ENCODE measurements at regions not wholly inside any gene's neighbourhood (a gene's known extent, or its start where the extent isn't known, plus 50 kb on each side); places are given as distances from the start of the nearest gene placed in this dataset.

DNA sequence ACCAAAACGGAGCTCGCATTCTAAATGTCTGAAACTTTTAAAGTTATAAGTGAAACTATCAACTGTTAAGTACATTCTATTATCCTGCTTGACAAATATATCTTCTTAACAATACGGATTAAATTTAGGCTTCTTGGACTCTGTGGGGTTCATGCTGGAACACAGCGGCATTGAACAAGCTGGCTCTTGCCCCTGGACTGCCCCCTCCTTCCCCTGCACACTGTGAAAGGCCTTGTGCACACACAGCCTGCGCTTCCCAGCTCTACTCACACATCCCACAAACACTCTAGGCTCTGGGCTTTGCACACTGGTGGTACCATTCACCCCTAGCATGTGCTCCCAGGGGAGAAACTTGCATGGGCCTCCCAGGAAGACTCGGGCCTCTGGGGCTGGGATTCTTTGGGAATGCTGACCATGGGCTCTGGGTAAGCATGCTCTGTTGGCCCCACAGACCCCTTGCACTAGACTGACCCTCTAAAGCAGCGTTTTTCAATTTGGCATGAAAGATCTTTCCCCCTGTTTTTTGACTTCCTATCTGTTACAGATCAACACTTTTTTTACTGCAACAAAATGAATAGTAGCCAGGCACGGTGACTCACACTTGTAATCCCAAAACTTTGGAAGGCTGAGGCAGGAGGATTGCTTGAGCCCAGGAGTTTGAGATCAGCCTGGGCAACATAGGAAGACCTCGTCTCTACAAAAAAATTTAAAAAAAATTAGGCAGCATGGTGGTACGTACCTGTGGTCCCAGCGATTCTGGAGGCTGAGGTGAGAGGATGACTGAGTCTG is 96.2 kb upstream of the CPM start:
- TF ChIP-seq, protein P1, sequence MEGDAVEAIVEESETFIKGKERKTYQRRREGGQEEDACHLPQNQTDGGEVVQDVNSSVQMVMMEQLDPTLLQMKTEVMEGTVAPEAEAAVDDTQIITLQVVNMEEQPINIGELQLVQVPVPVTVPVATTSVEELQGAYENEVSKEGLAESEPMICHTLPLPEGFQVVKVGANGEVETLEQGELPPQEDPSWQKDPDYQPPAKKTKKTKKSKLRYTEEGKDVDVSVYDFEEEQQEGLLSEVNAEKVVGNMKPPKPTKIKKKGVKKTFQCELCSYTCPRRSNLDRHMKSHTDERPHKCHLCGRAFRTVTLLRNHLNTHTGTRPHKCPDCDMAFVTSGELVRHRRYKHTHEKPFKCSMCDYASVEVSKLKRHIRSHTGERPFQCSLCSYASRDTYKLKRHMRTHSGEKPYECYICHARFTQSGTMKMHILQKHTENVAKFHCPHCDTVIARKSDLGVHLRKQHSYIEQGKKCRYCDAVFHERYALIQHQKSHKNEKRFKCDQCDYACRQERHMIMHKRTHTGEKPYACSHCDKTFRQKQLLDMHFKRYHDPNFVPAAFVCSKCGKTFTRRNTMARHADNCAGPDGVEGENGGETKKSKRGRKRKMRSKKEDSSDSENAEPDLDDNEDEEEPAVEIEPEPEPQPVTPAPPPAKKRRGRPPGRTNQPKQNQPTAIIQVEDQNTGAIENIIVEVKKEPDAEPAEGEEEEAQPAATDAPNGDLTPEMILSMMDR (IDR thresholded peaks at IDR 0.05): no peak
- TF ChIP-seq POLR2A (IDR thresholded peaks at IDR 0.05): no peak

All from tibial nerve (tissue), 3 donors.